Panc1 (cell line): ENCODE measurements at regions not wholly inside any gene's neighbourhood (a gene's known extent, or its start where the extent isn't known, plus 50 kb on each side); places are given as distances from the start of the nearest gene placed in this dataset.
A peak's percentile ranks its signal among the peaks of the same experiment; 100 is the strongest.

ENCODE experiments used
- ATAC-seq: fragments of 200-7000 bp; cut with Tn5 transposase; 2 replicates; pipeline ENCODE4 v1.9.1; 2020; ENCODE audit warnings: mild to moderate bottlenecking, moderate library complexity
- BruUV-seq: library from RNA; stranded (reverse); fragments of 400-500 nt; replicated peaks from 2 replicates; lab custom pipeline; 2021; lab: Mats Ljungman, UMichigan
- CTCF ChIA-PET: fragments of 300-600 bp; sonication (Branson Sonifier 250); formaldehyde crosslinking; loops from one replicate; lab custom pipeline; 2022; ENCODE audit warnings: antibody characterized with exemption; lab: Charles Lee
- POLR2A ChIA-PET: fragments of 300-600 bp; sonication (Branson Sonifier 250); formaldehyde crosslinking; loops from one replicate; lab custom pipeline; 2022; ENCODE audit warnings: antibody characterized with exemption; lab: Charles Lee
- DNase-seq: peaks from one replicate; pipeline ENCODE4 v3.0.0-alpha.2; 2010; ENCODE audit warnings: low read depth, low spot score
- H3K27ac ChIP-seq: 2 replicates; pipeline ENCODE4 v1.5.1; 2011; ENCODE audit warnings: mild to moderate bottlenecking, low read length, inconsistent platforms
- H3K27me3 ChIP-seq: fragments of 200-500 bp; sonication (Bioruptor generic); 2 replicates; pipeline ENCODE4 v1.6.0; 2014; ENCODE audit warnings: low read length, inconsistent platforms; ENCODE audit not compliant: control insufficient read depth, insufficient read depth
- H3K36me3 ChIP-seq: fragments of 200-500 bp; sonication (Bioruptor generic); 2 replicates; pipeline ENCODE4 v1.5.1; 2014; ENCODE audit warnings: inconsistent platforms, mild to moderate bottlenecking, low read length, moderate library complexity; ENCODE audit not compliant: control insufficient read depth, insufficient read depth
- H3K4me1 ChIP-seq: 2 replicates; pipeline ENCODE4 v1.5.1; 2011; ENCODE audit warnings: inconsistent platforms, mild to moderate bottlenecking, low read length, moderate library complexity; ENCODE audit not compliant: control insufficient read depth, insufficient read depth
- H3K4me3 ChIP-seq, 2 experiments: 2 replicates each; pipeline ENCODE4 v1.5.1; 2011 to 2012; ENCODE audit warnings: low read depth in 2 of 2, low read length in 2 of 2, mild to moderate bottlenecking in 2 of 2, inconsistent platforms in 1 of 2, moderate library complexity in 1 of 2
- H3K9me3 ChIP-seq: fragments of 200-500 bp; sonication (Bioruptor generic); 2 replicates; pipeline ENCODE4 v1.5.1; 2014; ENCODE audit warnings: low read depth, mild to moderate bottlenecking, inconsistent platforms, low read length, moderate library complexity; ENCODE audit not compliant: control insufficient read depth, insufficient read depth
- CTCF ChIP-seq: fragments of 450-650 bp; IDR thresholded peaks from 2 replicates; pipeline ENCODE4 v1.5.1; 2017; ENCODE audit warnings: mild to moderate bottlenecking
- SIN3A ChIP-seq: IDR thresholded peaks from 2 replicates; pipeline ENCODE4 v1.6.1; 2012; ENCODE audit warnings: low read depth, mild to moderate bottlenecking, low read length, moderate library complexity, borderline replicate concordance; ENCODE audit not compliant: insufficient read depth
- in situ Hi-C: cut with HindIII; loops from 2 replicates; pipeline ENCODE4 v1.10.0; 2016; ENCODE audit warnings: low sequenced_read_pairs, low pct_unique_long_range_greater_than_20kb
- intact Hi-C: fragments of 100-400 bp; cut with micrococcal nuclease; formaldehyde crosslinking; loops from one replicate; pipeline ENCODE4 v1.10.0; 2022; ENCODE audit not compliant: unreplicated experiment

GRCh38 chr4:174120446-174121295 lies 162.8 kb downstream of the FBXO8 start:
- Histone ChIP-seq H3K36me3 (no peaks in the 10 kb centered on the region), H3K9me3 (no peaks in the 10 kb centered on the region), H3K4me3 (peak overlapping the region; percentile 30 to 36), H3K27ac (no peak overlapping the region), H3K27me3 (peaks cover 2% of the 10 kb centered on the region; the same call in 1 of the 2 replicates), H3K4me1 (no peaks in the 10 kb centered on the region)
- in situ Hi-C loops: no loop called here
- BruUV-seq: no TSS peak
- TF ChIP-seq CTCF (peak; percentile 66), SIN3A (no peak)
- CTCF ChIA-PET: no interaction called here
- ATAC-seq (peak; percentile 83), DNase-seq (peak; percentile 12)
- intact Hi-C loops: loop anchor here (2.0 kb wide), 1 partner anchor 616 kb away; no protein-coding TSS in a partner anchor
- POLR2A ChIA-PET: no interaction called here

GRCh38 chr4:174119830-174120229 lies 163.6 kb downstream of the FBXO8 start:
- no TSS peak for BruUV-seq
- ChIA-PET POLR2A (no interaction called here), CTCF (no interaction called here)
- H3K27me3 ChIP-seq: peaks cover 2% of the 10 kb centered on the region; the same call in 1 of the 2 replicates
- H3K4me3 ChIP-seq: no peak overlapping the region; a peak in 1 of 4 replicates
- in situ Hi-C loops (no loop called here), intact Hi-C loops (loop anchor here (2.0 kb wide), 1 partner anchor 615 kb away; no protein-coding TSS in a partner anchor)
- H3K4me1 ChIP-seq: no peaks in the 10 kb centered on the region
- DNase-seq: no peak
- H3K36me3 ChIP-seq: no peaks in the 10 kb centered on the region
- ATAC-seq: no peak
- TF ChIP-seq CTCF: no peak
- no peaks in the 10 kb centered on the region for H3K9me3 ChIP-seq
- no peak overlapping the region for H3K27ac ChIP-seq

GRCh38 chr4:174119051-174119450 lies 164.4 kb downstream of the FBXO8 start:
- peaks cover under 1% of the 10 kb centered on the region; the same call in 1 of the 2 replicates for H3K27me3 ChIP-seq
- CTCF ChIA-PET: no interaction called here
- intact Hi-C loops: no loop called here
- no peaks in the 10 kb centered on the region for H3K4me1 ChIP-seq
- no peak for TF ChIP-seq CTCF
- POLR2A ChIA-PET: no interaction called here
- no peak for ATAC-seq
- H3K4me3 ChIP-seq: no peak overlapping the region
- H3K9me3 ChIP-seq: no peaks in the 10 kb centered on the region
- in situ Hi-C loops: no loop called here
- H3K36me3 ChIP-seq: no peaks in the 10 kb centered on the region
- H3K27ac ChIP-seq: no peak overlapping the region
- BruUV-seq: no TSS peak
- DNase-seq: peak; percentile 5
